ENCODE measurements at regions not wholly inside any gene's neighbourhood (a gene's known extent, or its start where the extent isn't known, plus 50 kb on each side); places are given as distances from the start of the nearest gene placed in this dataset.
A peak's percentile ranks its signal among the peaks of the same experiment; 100 is the strongest.

DNA sequence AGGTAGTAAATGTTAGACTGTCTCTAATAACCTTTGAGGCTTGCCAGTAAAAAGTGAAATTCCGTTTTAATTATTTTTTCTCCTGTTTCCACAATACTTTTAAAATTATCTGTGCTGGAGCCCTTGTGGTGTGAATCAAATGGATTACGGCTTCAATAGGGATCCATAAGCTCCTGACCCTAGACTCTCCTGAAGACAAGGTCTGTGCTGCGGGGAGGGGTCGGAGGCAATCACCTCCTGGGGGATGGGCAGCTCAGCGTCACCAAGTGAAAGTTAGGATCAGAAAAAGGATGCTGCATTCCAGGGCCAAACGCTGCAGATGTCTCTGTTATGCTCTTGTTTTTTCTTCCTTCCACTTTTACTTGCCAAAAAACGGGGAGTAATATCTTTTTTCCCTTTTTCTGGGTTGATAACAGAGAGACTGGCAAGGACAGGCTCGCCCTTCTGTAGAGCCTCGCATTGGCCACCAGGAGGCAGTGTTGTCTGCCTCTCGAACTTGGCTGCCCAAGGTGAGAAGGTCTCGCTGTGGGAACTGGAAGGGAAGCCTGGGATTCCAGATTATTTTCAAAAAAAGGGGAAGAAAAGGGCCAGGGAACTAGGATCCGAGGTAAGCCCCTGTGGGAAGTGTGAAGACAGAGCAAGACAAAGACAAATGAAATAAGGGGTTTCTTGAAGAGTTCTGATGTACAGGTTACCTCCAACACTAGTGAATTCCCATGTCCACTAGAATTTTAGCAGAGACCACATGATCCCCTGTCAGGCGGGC lies 621.9 kb downstream of the ACTR3B start:
- TF ChIP-seq CTCF (IDR thresholded peaks at IDR 0.05) (peak; percentile 38 to 79 (median 54)), POLR2AphosphoS5 (IDR thresholded peaks at IDR 0.05) (no peak), POLR2A (IDR thresholded peaks at IDR 0.05) (no peak)
- H3K27ac ChIP-seq = no peak overlapping the region
- H3K4me3 ChIP-seq = no peak overlapping the region
- H3K9me3 ChIP-seq = no peaks in the 10 kb centered on the region
- H3K27me3 ChIP-seq = no peaks in the 10 kb centered on the region
- intact Hi-C loops (cut with DNase I; ENCODE audit: low total_unique reads) = no loop called here
- H3K4me1 ChIP-seq = no peaks in the 10 kb centered on the region
- no peak for DNase-seq (ENCODE audit: low spot score in 2 of 2)
- H3K36me3 ChIP-seq = no peaks in the 10 kb centered on the region

- Histone ChIP-seq H3K9me3 (no peaks in the 10 kb centered on the region), H3K4me1 (no peaks in the 10 kb centered on the region), H3K36me3 (no peaks in the 10 kb centered on the region), H3K4me3 (no peak overlapping the region), H3K27me3 (no peaks in the 10 kb centered on the region), H3K27ac (no peak overlapping the region)
- intact Hi-C loops (cut with DNase I; ENCODE audit: low total_unique reads) = no loop called here
- TF ChIP-seq CTCF (IDR thresholded peaks at IDR 0.05) (no peak), POLR2AphosphoS5 (IDR thresholded peaks at IDR 0.05) (no peak), POLR2A (IDR thresholded peaks at IDR 0.05) (no peak)
- DNase-seq (ENCODE audit: low spot score in 2 of 2) = no peak
These were observed 623.1 kb downstream of the ACTR3B start for GRCh38 chr7:153382641-153383101.

DNA sequence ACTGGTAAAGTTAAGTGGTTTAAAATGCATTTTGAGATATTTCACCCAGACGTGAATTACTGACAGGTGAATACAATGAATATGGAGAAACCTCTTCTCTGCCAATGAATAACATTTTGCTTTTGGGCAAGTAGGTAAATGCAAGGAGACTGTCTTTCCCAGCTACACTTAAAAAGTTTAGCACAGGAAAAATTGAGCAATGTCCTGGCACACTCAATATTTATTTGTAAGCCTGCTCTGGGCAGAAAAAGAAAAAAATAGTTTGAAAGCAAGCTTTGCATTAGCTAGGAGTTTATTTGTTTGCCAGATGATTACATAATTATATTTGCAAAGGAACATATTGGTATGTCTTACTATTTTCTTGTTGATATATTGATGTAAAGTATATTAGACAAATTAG lies 624.2 kb downstream of the ACTR3B start:
- H3K4me3 ChIP-seq = no peak overlapping the region
- no peaks in the 10 kb centered on the region for H3K36me3 ChIP-seq
- DNase-seq (ENCODE audit: low spot score in 2 of 2) = no peak
- no peak overlapping the region for H3K27ac ChIP-seq
- TF ChIP-seq POLR2A (IDR thresholded peaks at IDR 0.05) = no peak
- TF ChIP-seq POLR2AphosphoS5 (IDR thresholded peaks at IDR 0.05) = no peak
- no peak for TF ChIP-seq CTCF (IDR thresholded peaks at IDR 0.05)
- intact Hi-C loops (cut with DNase I; ENCODE audit: low total_unique reads) = no loop called here
- no peaks in the 10 kb centered on the region for H3K9me3 ChIP-seq
- H3K27me3 ChIP-seq = no peaks in the 10 kb centered on the region
- H3K4me1 ChIP-seq = no peaks in the 10 kb centered on the region

DNA sequence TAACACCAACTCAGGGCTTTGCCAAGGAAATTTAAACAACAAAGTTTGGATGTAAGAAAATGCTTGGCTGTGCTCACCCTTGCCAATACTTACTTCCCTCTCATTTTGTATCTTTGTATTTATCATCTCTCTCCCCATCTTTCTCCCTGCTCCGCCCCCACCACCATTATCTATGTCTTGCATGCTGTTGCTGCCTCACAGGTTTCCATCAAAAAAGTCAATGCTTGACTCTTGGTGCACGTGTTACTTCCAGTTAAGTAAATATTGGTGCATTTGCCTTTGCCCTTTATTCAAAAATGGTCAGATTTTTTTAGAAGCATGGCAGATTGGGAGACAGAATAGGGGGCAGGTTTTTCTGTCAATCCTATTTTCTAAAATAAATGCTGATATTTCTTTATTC lies 626.0 kb downstream of the ACTR3B start:
- TF ChIP-seq POLR2AphosphoS5 (IDR thresholded peaks at IDR 0.05) (no peak), POLR2A (IDR thresholded peaks at IDR 0.05) (no peak), CTCF (IDR thresholded peaks at IDR 0.05) (no peak)
- H3K36me3 ChIP-seq = no peaks in the 10 kb centered on the region
- H3K4me3 ChIP-seq = no peak overlapping the region
- DNase-seq (ENCODE audit: low spot score in 2 of 2) = no peak
- H3K4me1 ChIP-seq = no peaks in the 10 kb centered on the region
- peaks cover 0 to 8% of the 10 kb centered on the region in 2 donors for H3K9me3 ChIP-seq
- intact Hi-C loops (cut with DNase I; ENCODE audit: low total_unique reads) = no loop called here
- H3K27ac ChIP-seq = no peak overlapping the region
- no peaks in the 10 kb centered on the region for H3K27me3 ChIP-seq

DNA sequence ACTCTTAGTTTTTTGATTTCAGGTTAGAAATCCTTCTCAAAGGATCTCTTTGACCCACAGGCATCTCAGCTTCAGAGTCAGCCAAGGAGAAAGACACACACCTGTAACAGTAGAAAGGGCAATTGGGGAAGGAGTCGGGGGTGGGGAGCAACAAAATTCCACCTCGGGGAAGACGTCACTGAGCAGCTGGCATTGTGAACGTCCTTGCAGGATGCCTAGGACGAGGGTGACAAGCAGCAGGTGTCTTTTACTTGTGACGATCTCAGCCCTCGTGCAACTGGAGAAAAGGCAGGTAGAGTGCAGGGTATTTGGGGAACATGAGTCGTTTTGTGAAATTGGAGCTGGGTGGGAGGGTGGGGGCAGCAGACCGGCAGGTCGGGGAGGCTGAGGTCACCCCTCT lies 627.0 kb downstream of the ACTR3B start:
- DNase-seq (ENCODE audit: low spot score in 2 of 2) = no peak
- Histone ChIP-seq H3K27me3 (no peaks in the 10 kb centered on the region), H3K4me3 (no peak overlapping the region), H3K27ac (no peak overlapping the region), H3K36me3 (no peaks in the 10 kb centered on the region), H3K9me3 (peaks cover 0 to 18% of the 10 kb centered on the region in 2 donors), H3K4me1 (no peaks in the 10 kb centered on the region)
- TF ChIP-seq POLR2AphosphoS5 (IDR thresholded peaks at IDR 0.05) (no peak), CTCF (IDR thresholded peaks at IDR 0.05) (no peak), POLR2A (IDR thresholded peaks at IDR 0.05) (no peak)
- intact Hi-C loops (cut with DNase I; ENCODE audit: low total_unique reads) = no loop called here
